HEK293T (cell line): ENCODE measurements at regions not wholly inside any gene's neighbourhood (a gene's known extent, or its start where the extent isn't known, plus 50 kb on each side); places are given as distances from the start of the nearest gene placed in this dataset.

Experiments used
- ARNT ChIP-seq: fragments of 450-650 bp; IDR thresholded peaks from 2 replicates; pipeline ENCODE4 v1.6.1; 2017; ENCODE audit warnings: mild to moderate bottlenecking
- BHLHE40 ChIP-seq: fragments of 450-650 bp; IDR thresholded peaks from 2 replicates; pipeline ENCODE4 v1.6.1; 2016; ENCODE audit warnings: mild to moderate bottlenecking, moderate library complexity, borderline replicate concordance
- CTBP1 ChIP-seq: fragments of 450-650 bp; IDR thresholded peaks from 2 replicates; pipeline ENCODE4 v1.6.1; 2016; ENCODE audit warnings: borderline replicate concordance
- ELF4 ChIP-seq: fragments of 450-650 bp; IDR thresholded peaks from 2 replicates; pipeline ENCODE4 v1.6.1; 2017; ENCODE audit warnings: antibody characterized with exemption
- FOXA1 ChIP-seq: fragments of 450-650 bp; IDR thresholded peaks from 2 replicates; pipeline ENCODE4 v1.6.1; 2016; ENCODE audit warnings: mild to moderate bottlenecking
- FOXK2 ChIP-seq: fragments of 450-650 bp; IDR thresholded peaks from 2 replicates; pipeline ENCODE4 v1.6.1; 2016; ENCODE audit warnings: mild to moderate bottlenecking
- FOXM1 ChIP-seq: fragments of 450-650 bp; IDR thresholded peaks from 2 replicates; pipeline ENCODE4 v1.6.1; 2017; ENCODE audit warnings: mild to moderate bottlenecking, borderline replicate concordance
- L3MBTL2 ChIP-seq: fragments of 450-650 bp; conservative IDR thresholded peaks from 2 replicates; pipeline ENCODE4 v1.6.1; 2016; ENCODE audit warnings: mild to moderate bottlenecking
- SP1 ChIP-seq: fragments of 450-650 bp; IDR thresholded peaks from 2 replicates; pipeline ENCODE4 v1.6.1; 2017
- SUZ12 ChIP-seq: fragments of 450-650 bp; IDR thresholded peaks from 2 replicates; pipeline ENCODE4 v1.6.1; 2016; ENCODE audit warnings: mild to moderate bottlenecking
- TARDBP ChIP-seq: fragments of 450-650 bp; IDR thresholded peaks from 2 replicates; pipeline ENCODE4 v1.6.1; 2016
- TF ChIP-seq, protein P1 (sequence below): fragments of 450-650 bp; IDR thresholded peaks from 2 replicates; pipeline ENCODE4 v1.6.1; 2016

GRCh38 chr13:88464851-88465250 is 793.7 kb downstream of the SLITRK5 start:
- no peak for TF ChIP-seq BHLHE40
- TF ChIP-seq ARNT: no peak
- no peak for TF ChIP-seq ELF4
- TF ChIP-seq FOXK2: no peak
- TF ChIP-seq CTBP1: no peak
- TF ChIP-seq SP1: no peak
- TF ChIP-seq, protein P1, sequence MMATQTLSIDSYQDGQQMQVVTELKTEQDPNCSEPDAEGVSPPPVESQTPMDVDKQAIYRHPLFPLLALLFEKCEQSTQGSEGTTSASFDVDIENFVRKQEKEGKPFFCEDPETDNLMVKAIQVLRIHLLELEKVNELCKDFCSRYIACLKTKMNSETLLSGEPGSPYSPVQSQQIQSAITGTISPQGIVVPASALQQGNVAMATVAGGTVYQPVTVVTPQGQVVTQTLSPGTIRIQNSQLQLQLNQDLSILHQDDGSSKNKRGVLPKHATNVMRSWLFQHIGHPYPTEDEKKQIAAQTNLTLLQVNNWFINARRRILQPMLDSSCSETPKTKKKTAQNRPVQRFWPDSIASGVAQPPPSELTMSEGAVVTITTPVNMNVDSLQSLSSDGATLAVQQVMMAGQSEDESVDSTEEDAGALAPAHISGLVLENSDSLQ: no peak
- no peak for TF ChIP-seq L3MBTL2
- TF ChIP-seq SUZ12: no peak
- TF ChIP-seq TARDBP: no peak
- TF ChIP-seq FOXM1: no peak
- TF ChIP-seq FOXA1: no peak
